Liver (tissue), 8 donors: ENCODE measurements at regions not wholly inside any gene's neighbourhood (a gene's known extent, or its start where the extent isn't known, plus 50 kb on each side); places are given as distances from the start of the nearest gene placed in this dataset.

Experiments
- DNase-seq: peaks from one replicate; pipeline ENCODE4 v3.0.0-alpha.2; 2017; ENCODE audit warnings: low spot score
- H3K27ac ChIP-seq, 2 donors: one replicate each; pipeline ENCODE4 v1.7.0; 2013; ENCODE audit warnings: inconsistent platforms in 2 of 2, low read length in 2 of 2, control low read depth in 1 of 2, low read depth in 1 of 2, mild to moderate bottlenecking in 1 of 2
- H3K27me3 ChIP-seq, 4 donors: one replicate each; pipeline versions ENCODE4 v1.6.1 to v1.7.0; 2013; ENCODE audit warnings: low read length in 3 of 4, inconsistent platforms in 1 of 4, mild to moderate bottlenecking in 1 of 4, moderate library complexity in 1 of 4; ENCODE audit not compliant: control insufficient read depth in 4 of 4, insufficient read depth in 4 of 4
- H3K36me3 ChIP-seq, 4 donors: one replicate each; pipeline versions ENCODE4 v1.6.1 to v1.7.0; 2013; ENCODE audit warnings: low read length in 3 of 4, mild to moderate bottlenecking in 3 of 4, low read depth in 1 of 4, moderate library complexity in 1 of 4; ENCODE audit not compliant: control insufficient read depth in 4 of 4, insufficient read depth in 3 of 4
- H3K4me1 ChIP-seq, 4 donors: one replicate each; pipeline versions ENCODE4 v1.6.1 to v1.7.0; 2013; ENCODE audit warnings: low read length in 3 of 4, mild to moderate bottlenecking in 3 of 4, moderate library complexity in 1 of 4; ENCODE audit not compliant: control insufficient read depth in 4 of 4, insufficient read depth in 4 of 4
- H3K4me3 ChIP-seq, 3 donors: one replicate each; pipeline versions ENCODE4 v1.6.1 to v1.7.0; 2013; ENCODE audit warnings: low read length in 3 of 3, control low read depth in 1 of 3, low read depth in 1 of 3, mild to moderate bottlenecking in 1 of 3
- H3K9ac ChIP-seq, 2 donors: one replicate each; pipeline ENCODE4 v1.7.0; 2013; ENCODE audit warnings: low read length in 2 of 2, mild to moderate bottlenecking in 2 of 2, moderate library complexity in 2 of 2, control low read depth in 1 of 2, low read depth in 1 of 2
- H3K9me3 ChIP-seq, 4 donors: one replicate each; pipeline versions ENCODE4 v1.6.1 to v1.7.0; 2013; ENCODE audit warnings: low read length in 3 of 4; ENCODE audit not compliant: control insufficient read depth in 4 of 4
- EGR1 ChIP-seq, 2 donors: IDR thresholded peaks; 2 replicates each; pipeline ENCODE4 v1.6.1; 2016 to 2018; ENCODE audit warnings: antibody characterized with exemption in 2 of 2, low read depth in 2 of 2
- FOXA1 ChIP-seq: IDR thresholded peaks from 2 replicates; pipeline ENCODE4 v1.6.1; 2016; ENCODE audit warnings: antibody characterized with exemption
- FOXA2 ChIP-seq: IDR thresholded peaks from 2 replicates; pipeline ENCODE4 v1.6.1; 2016; ENCODE audit warnings: antibody characterized with exemption
- GABPA ChIP-seq, 2 donors: IDR thresholded peaks in 1 of 2; conservative IDR thresholded peaks in 1 of 2; 2 replicates each; pipeline ENCODE4 v1.6.1; 2016; ENCODE audit warnings: antibody characterized with exemption in 2 of 2, mild to moderate bottlenecking in 1 of 2, moderate library complexity in 1 of 2
- HNF4A ChIP-seq, 2 donors: conservative IDR thresholded peaks; 2 replicates each; pipeline ENCODE4 v1.6.1; 2016; ENCODE audit warnings: antibody characterized with exemption in 2 of 2, mild to moderate bottlenecking in 2 of 2
- HNF4G ChIP-seq: IDR thresholded peaks from 2 replicates; pipeline ENCODE4 v1.6.1; 2016; ENCODE audit warnings: antibody characterized with exemption
- JUND ChIP-seq, 2 donors: IDR thresholded peaks; 2 replicates each; pipeline ENCODE4 v1.6.1; 2016; ENCODE audit warnings: antibody characterized with exemption in 2 of 2
- MAX ChIP-seq: IDR thresholded peaks from 2 replicates; pipeline ENCODE4 v1.6.1; 2016; ENCODE audit warnings: antibody characterized with exemption
- NR2F2 ChIP-seq: IDR thresholded peaks from 2 replicates; pipeline ENCODE4 v1.6.1; 2016; ENCODE audit warnings: antibody characterized with exemption
- RAD21 ChIP-seq, 2 donors: IDR thresholded peaks; 2 replicates each; pipeline ENCODE4 v1.6.1; 2016; ENCODE audit warnings: antibody characterized with exemption in 2 of 2, mild to moderate bottlenecking in 2 of 2
- RXRA ChIP-seq, 2 donors: IDR thresholded peaks; 2 replicates each; pipeline ENCODE4 v1.6.1; 2017 to 2018; ENCODE audit warnings: antibody characterized with exemption in 2 of 2, mild to moderate bottlenecking in 1 of 2
- SP1 ChIP-seq: IDR thresholded peaks from 2 replicates; pipeline ENCODE4 v1.6.1; 2018; ENCODE audit warnings: antibody characterized with exemption, mild to moderate bottlenecking
- TAF1 ChIP-seq: conservative IDR thresholded peaks from 2 replicates; pipeline ENCODE4 v1.6.1; 2016; ENCODE audit warnings: antibody characterized with exemption, mild to moderate bottlenecking
- YY1 ChIP-seq: IDR thresholded peaks from 2 replicates; pipeline ENCODE4 v1.6.1; 2016; ENCODE audit warnings: antibody characterized with exemption, mild to moderate bottlenecking
- WGBS: extraction: QIAGEN DNeasy Blood & Tissue Kit; methylation state at CpG from one replicate; pipeline ENCODE4 v1.1.7; 2013; 5-methylcytosine and 5-hydroxymethylcytosine counted together
- TF ChIP-seq, protein P1 (sequence below): IDR thresholded peaks from 2 replicates; pipeline ENCODE4 v1.6.1; 2016; ENCODE audit warnings: antibody characterized with exemption, mild to moderate bottlenecking
- TF ChIP-seq, protein P2 (sequence below): fragments of 150-350 bp; IDR thresholded peaks from 2 replicates; pipeline ENCODE4 v1.5.1; 2017; ENCODE audit warnings: improper control_type of control experiment, low read depth, low read length; ENCODE audit not compliant: missing input control
- TF ChIP-seq, protein P3 (sequence below): IDR thresholded peaks from 2 replicates; pipeline ENCODE4 v1.6.1; 2016; ENCODE audit warnings: antibody characterized with exemption
- TF ChIP-seq, protein P4 (sequence below): IDR thresholded peaks from 2 replicates; pipeline ENCODE4 v1.6.1; 2016; ENCODE audit warnings: antibody characterized with exemption
- donor health status: healthy.
- donor health status: healthy.
- donor health status: healthy.
- donor health status: healthy.
- donor health status: healthy.

DNA sequence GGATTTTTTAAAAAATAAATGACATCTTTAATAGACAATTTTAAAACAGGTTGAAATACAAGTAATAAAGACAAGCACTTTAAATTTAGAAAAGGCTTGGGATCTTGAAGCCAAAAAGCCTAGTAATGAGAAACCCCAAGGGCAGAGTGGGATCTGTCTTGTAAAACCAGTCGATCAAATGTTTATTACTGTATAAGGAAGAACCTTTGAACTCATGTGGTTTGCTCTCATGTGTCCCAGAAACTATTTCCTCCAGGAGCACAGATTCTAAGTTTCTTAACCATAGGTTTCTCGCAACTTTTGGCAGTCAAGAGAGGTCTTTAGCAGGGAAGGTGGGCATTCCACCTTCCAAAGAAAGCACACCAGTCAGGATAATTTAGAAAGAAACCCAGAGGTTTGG is 541.7 kb upstream of the BTBD3 start:
- Histone ChIP-seq H3K27ac (no peak overlapping the region), H3K36me3 (no peaks in the 10 kb centered on the region), H3K9ac (no peak overlapping the region), H3K9me3 (no peaks in the 10 kb centered on the region), H3K4me1 (no peaks in the 10 kb centered on the region), H3K4me3 (no peak overlapping the region), H3K27me3 (peaks cover 0 to 5% (median 2%) of the 10 kb centered on the region in 4 donors)
- WGBS = 65% methylated on average over 2 of the region's 2 CpGs
- TF ChIP-seq SP1 (no peak), FOXA1 (no peak), EGR1 (IDR thresholded peaks at IDR 0.05; ENCODE audit: low read depth in 2 of 2) (no peak), RXRA (IDR thresholded peaks at IDR 0.05) (no peak), HNF4A (conservative IDR thresholded peaks at IDR 0.05) (no peak), TAF1 (no peak), NR2F2 (no peak)
- TF ChIP-seq, protein P1, sequence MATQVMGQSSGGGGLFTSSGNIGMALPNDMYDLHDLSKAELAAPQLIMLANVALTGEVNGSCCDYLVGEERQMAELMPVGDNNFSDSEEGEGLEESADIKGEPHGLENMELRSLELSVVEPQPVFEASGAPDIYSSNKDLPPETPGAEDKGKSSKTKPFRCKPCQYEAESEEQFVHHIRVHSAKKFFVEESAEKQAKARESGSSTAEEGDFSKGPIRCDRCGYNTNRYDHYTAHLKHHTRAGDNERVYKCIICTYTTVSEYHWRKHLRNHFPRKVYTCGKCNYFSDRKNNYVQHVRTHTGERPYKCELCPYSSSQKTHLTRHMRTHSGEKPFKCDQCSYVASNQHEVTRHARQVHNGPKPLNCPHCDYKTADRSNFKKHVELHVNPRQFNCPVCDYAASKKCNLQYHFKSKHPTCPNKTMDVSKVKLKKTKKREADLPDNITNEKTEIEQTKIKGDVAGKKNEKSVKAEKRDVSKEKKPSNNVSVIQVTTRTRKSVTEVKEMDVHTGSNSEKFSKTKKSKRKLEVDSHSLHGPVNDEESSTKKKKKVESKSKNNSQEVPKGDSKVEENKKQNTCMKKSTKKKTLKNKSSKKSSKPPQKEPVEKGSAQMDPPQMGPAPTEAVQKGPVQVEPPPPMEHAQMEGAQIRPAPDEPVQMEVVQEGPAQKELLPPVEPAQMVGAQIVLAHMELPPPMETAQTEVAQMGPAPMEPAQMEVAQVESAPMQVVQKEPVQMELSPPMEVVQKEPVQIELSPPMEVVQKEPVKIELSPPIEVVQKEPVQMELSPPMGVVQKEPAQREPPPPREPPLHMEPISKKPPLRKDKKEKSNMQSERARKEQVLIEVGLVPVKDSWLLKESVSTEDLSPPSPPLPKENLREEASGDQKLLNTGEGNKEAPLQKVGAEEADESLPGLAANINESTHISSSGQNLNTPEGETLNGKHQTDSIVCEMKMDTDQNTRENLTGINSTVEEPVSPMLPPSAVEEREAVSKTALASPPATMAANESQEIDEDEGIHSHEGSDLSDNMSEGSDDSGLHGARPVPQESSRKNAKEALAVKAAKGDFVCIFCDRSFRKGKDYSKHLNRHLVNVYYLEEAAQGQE = no peak
- TF ChIP-seq, protein P2, sequence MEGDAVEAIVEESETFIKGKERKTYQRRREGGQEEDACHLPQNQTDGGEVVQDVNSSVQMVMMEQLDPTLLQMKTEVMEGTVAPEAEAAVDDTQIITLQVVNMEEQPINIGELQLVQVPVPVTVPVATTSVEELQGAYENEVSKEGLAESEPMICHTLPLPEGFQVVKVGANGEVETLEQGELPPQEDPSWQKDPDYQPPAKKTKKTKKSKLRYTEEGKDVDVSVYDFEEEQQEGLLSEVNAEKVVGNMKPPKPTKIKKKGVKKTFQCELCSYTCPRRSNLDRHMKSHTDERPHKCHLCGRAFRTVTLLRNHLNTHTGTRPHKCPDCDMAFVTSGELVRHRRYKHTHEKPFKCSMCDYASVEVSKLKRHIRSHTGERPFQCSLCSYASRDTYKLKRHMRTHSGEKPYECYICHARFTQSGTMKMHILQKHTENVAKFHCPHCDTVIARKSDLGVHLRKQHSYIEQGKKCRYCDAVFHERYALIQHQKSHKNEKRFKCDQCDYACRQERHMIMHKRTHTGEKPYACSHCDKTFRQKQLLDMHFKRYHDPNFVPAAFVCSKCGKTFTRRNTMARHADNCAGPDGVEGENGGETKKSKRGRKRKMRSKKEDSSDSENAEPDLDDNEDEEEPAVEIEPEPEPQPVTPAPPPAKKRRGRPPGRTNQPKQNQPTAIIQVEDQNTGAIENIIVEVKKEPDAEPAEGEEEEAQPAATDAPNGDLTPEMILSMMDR = no peak
- DNase-seq = no peak

- H3K9ac ChIP-seq = no peak overlapping the region
- peaks cover 0 to 5% (median 2%) of the 10 kb centered on the region in 4 donors for H3K27me3 ChIP-seq
- no peak overlapping the region for H3K4me3 ChIP-seq
- no peaks in the 10 kb centered on the region for H3K4me1 ChIP-seq
- TF ChIP-seq, protein P2 = no peak
- no peak for TF ChIP-seq FOXA1
- TF ChIP-seq MAX = no peak
- no peak for TF ChIP-seq YY1
- no peak for TF ChIP-seq TAF1
- TF ChIP-seq, protein P1 = no peak
- no peak for TF ChIP-seq RAD21 (IDR thresholded peaks at IDR 0.05)
- TF ChIP-seq NR2F2 = no peak
- TF ChIP-seq JUND (IDR thresholded peaks at IDR 0.05) = no peak
- no peak for TF ChIP-seq FOXA2
- no peak for TF ChIP-seq HNF4G
- TF ChIP-seq SP1 = no peak
- no peak for TF ChIP-seq GABPA (IDR thresholded peaks at IDR 0.05 in 1 of 2, conservative IDR thresholded peaks at IDR 0.05 in 1 of 2)
- no peak for TF ChIP-seq HNF4A (conservative IDR thresholded peaks at IDR 0.05)
- no peak for TF ChIP-seq EGR1 (IDR thresholded peaks at IDR 0.05; ENCODE audit: low read depth in 2 of 2)
- no peak for TF ChIP-seq RXRA (IDR thresholded peaks at IDR 0.05)
- TF ChIP-seq, protein P3, sequence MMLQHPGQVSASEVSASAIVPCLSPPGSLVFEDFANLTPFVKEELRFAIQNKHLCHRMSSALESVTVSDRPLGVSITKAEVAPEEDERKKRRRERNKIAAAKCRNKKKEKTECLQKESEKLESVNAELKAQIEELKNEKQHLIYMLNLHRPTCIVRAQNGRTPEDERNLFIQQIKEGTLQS = no peak
- TF ChIP-seq, protein P4, sequence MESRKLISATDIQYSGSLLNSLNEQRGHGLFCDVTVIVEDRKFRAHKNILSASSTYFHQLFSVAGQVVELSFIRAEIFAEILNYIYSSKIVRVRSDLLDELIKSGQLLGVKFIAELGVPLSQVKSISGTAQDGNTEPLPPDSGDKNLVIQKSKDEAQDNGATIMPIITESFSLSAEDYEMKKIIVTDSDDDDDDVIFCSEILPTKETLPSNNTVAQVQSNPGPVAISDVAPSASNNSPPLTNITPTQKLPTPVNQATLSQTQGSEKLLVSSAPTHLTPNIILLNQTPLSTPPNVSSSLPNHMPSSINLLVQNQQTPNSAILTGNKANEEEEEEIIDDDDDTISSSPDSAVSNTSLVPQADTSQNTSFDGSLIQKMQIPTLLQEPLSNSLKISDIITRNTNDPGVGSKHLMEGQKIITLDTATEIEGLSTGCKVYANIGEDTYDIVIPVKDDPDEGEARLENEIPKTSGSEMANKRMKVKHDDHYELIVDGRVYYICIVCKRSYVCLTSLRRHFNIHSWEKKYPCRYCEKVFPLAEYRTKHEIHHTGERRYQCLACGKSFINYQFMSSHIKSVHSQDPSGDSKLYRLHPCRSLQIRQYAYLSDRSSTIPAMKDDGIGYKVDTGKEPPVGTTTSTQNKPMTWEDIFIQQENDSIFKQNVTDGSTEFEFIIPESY = no peak
- no peaks in the 10 kb centered on the region for H3K36me3 ChIP-seq
- H3K27ac ChIP-seq = no peak overlapping the region
- H3K9me3 ChIP-seq = no peaks in the 10 kb centered on the region
- DNase-seq = no peak
Measured at GRCh38 chr20:11376420-11376819, 541.3 kb upstream of the BTBD3 start.
